ENCODE measurements at regions not wholly inside any gene's neighbourhood (a gene's known extent, or its start where the extent isn't known, plus 50 kb on each side); places are given as distances from the start of the nearest gene placed in this dataset.
"Not testable (repeated sequence)": the region's sequence is repeated elsewhere in the genome, so short reads cannot be mapped to it uniquely, and the experiment has no call there.

- peak; percentile 30 for DNase-seq
Observed at GRCh38 chr14:106714446-106715428, 1188.4 kb downstream of the TMEM121 start.

- DNase-seq, result not testable (repeated sequence)
Observed at GRCh38 chr14:106717544-106717943, 1191.2 kb downstream of the TMEM121 start.

DNA sequence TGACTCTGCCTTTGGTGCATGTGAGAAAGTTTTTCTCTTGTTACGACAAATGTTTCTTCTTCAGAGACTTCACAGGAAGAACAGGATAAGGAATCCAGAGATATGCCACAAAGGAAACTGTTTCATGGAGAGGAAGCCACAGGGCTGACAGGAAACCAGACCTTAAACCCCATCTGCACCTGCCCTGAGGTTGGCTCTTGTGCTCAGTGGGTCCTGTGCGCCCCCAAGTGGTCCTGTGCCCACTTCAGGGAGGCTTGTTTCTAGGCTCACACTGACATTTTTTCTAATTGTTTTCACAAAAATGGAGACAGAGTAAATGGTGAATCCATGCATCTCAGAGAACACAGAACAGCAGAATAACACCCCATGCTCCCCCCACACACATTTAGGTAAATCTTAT is 1193.5 kb downstream of the TMEM121 start:
- DNase-seq, result peak; percentile 60

GRCh38 chr14:106721926-106722325 is 1195.5 kb downstream of the TMEM121 start:
- DNase-seq, result not testable (repeated sequence)

GRCh38 chr14:106722813-106723687 is 1196.7 kb downstream of the TMEM121 start:
- peak; percentile 56 for DNase-seq

GRCh38 chr14:106727962-106728361 is 1201.6 kb downstream of the TMEM121 start:
- DNase-seq, result not testable (repeated sequence)

- DNase-seq, result no peak
Observed at GRCh38 chr14:106728611-106729010, 1202.2 kb downstream of the TMEM121 start.

DNA sequence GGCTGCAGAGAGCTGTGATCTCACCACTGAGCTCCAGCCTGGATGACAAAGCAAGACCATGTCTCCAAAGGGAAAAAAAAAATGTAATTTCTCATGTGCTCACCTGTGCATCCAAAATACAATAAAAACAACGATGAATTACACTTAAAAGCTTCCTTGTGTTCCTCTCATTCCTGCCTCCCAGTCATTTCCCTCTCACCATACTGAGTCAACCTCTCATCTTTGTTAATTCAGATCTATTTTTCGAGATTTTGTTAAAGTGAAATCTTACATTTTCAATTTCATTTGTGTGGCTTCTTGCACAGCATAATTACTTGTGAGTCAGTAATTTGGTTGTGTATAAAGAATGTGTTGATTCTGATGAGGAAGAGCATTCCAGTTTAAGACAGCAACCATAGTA is 1203.2 kb downstream of the TMEM121 start:
- DNase-seq, result no peak

GRCh38 chr14:106733771-106734170 is 1207.4 kb downstream of the TMEM121 start:
- DNase-seq, result no peak

- DNase-seq, result peak; percentile 51
Observed at GRCh38 chr14:106737021-106737420, 1210.6 kb downstream of the TMEM121 start.

DNA sequence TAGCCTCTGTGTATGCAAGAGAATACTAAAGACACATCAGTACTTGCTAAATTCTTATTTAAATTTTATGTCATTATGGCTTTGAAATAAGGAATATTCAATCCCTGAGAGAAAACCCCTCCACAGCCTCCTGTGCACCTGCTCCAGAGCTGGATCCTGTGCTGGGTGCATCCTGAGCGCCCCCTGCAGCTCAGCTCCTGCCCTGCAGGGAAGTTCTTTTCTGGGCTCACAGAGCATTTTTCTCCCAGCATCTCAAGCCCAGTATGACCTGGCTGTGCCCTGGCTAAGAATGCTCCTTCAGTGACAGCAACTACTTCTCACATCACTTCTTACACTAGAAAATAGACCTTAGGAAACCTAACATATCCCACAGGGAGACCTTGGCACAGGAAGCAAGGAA is 1211.7 kb downstream of the TMEM121 start:
- no peak for DNase-seq

DNA sequence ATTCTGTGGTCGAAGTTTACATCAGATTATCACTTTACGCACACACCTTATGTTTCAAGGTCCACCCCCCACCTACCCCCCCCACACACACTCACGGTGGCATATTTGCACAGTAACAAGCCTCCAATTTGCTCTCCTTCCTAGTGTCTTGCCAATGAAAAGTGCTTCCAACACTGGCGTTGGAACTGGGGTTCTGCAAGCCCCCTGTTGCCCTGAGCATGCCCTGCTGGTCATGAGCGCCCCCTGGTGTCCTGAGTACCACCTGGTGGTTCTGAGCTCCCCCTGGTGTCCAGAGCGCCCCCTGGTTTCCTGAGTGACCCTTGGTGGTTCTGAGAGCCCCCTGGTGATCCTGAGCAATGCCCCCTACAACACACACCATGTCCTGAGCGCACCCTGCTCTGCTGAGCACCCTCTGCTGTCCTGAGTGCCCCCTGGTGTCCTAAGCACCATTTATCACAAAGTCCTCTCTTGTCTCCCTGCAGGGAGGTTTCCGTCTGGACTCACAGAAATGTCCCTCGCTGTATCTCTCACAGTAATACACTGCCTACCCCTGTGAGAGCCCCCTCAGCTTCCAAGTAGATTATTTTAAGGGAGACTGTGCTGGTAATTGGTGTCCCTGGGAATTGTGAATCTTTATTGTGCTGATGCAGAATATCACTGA is 1212.3 kb downstream of the TMEM121 start:
- DNase-seq, result not testable (repeated sequence)

DNA sequence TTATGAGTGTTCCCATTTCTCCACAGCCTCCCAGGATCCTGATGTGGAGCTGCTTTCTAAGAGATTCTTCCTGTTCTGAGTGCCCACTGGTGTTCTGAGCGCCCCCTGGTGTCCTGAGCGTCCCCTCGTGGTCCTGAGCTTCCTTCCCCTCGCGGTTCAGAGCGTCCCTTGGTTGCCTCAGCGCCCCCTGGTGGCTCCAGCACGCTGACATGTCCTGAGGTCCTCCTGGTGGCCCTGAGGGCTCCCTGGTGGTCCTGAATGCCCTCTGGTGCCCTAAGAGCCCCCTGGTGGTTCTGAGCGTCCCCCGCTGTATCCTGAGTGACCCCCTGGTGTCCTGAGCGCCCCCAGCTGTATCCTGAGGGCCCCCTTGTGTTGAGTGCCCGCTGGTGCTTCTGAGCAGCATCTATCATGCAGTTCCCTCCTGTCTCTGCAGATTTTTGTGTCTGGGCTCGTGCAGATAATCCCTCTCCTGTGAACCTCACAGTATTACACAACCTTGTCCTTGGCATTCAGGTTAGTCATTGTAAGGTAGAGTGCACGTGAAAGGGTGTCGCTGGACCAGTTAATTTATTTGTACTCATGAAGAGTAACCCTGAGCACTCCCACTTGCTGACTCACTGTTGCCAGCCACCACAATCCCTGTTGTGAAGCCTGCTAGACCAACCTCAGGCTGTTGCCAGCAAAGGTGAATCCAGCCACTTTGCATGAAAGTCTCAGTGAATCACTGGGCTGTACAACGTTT is 1214.9 kb downstream of the TMEM121 start:
- DNase-seq, result peak; percentile 71

- not testable (repeated sequence) for DNase-seq
Observed at GRCh38 chr14:106745016-106745767, 1218.8 kb downstream of the TMEM121 start.

- DNase-seq, result not testable (repeated sequence)
Observed at GRCh38 chr14:106750089-106750488, 1223.7 kb downstream of the TMEM121 start.

- DNase-seq, result not testable (repeated sequence)
Observed at GRCh38 chr14:106753751-106754150, 1227.4 kb downstream of the TMEM121 start.

DNA sequence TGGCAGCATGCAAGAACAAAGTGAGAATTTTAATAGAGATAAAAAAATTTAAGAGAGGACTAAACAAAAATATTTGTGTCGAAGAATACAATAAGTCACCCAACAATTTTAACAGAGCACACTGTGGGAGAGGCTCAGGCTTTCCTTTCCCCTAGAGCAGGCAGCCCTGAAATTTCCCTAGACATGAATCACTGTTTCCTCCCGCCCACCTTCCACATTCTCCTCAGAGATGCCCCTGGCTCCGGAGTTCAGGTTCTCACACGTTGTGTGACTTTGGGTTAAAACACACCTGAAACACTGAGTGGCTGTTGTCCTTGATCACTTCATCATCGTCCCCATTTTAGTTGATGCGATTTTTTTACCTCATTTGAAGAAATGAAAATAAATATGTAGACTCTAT is 1231.1 kb downstream of the TMEM121 start:
- not testable (repeated sequence) for DNase-seq

DNA sequence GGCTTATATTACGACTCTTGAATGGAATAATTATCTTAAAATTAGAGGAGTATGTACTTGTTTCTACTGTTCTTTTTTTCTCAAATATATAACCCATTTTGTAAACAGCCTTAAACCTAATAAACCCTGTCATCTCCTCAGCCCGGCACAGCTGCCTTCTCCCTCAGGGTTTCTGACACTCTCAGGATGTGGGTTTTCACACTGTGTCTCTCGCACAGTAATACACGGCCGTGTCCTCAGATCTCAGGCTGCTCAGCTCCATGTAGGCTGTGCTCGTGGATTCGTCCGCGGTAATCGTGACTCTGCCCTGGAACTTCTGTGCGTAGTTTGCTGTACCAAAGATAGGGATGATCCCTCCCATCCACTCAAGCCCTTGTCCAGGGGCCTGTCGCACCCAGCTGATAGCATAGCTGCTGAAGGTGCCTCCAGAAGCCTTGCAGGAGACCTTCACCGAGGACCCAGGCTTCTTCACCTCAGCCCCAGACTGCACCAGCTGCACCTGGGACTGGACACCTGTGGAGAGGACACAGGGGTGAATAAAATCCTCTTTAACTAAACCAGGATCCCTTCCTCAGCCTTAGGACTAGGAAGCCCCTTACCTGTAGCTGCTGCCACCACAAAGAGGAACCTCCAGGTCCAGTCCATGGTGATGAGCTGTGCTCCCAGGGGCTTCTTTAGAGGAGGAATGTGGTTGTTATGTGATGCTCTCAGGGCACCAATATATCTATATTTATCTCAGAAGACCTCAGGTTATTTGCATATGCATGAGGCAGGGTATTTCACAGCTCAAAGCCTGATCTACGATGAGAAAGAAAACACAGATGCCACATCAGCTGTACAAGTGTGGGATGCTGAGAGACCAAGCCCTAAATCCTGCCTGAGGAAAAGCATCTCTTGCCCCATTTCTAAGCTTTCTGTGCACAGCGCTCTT is 1235.8 kb downstream of the TMEM121 start:
- DNase-seq, result peak; percentile 29

DNA sequence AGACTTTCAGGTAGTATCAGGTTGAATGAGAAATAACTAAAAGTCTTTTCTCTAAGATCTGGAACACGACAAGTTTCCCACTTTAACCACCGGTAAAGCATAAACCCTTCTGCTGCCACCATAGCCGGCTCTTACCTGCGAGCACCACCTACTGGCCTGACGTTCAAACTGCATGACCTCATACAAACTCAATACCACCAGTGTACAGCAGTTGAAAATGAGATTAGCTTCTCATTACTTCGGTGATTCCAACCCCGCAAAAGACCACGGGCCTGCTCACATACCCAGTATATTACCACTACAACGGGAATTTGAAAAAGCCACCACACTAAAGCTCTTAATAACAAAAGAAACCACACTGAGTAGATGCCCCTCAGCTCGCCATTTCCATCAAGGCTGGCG is 1238.6 kb downstream of the TMEM121 start:
- peak; percentile 32 for DNase-seq

- no peak for DNase-seq
Observed at GRCh38 chr14:106766145-106766544, 1239.8 kb downstream of the TMEM121 start.

Data from CD4-positive, alpha-beta T cell treated with Interleukin-4 for 4 hours (primary cell).